ENCODE measurements at regions not wholly inside any gene's neighbourhood (a gene's known extent, or its start where the extent isn't known, plus 50 kb on each side); places are given as distances from the start of the nearest gene placed in this dataset.

DNA sequence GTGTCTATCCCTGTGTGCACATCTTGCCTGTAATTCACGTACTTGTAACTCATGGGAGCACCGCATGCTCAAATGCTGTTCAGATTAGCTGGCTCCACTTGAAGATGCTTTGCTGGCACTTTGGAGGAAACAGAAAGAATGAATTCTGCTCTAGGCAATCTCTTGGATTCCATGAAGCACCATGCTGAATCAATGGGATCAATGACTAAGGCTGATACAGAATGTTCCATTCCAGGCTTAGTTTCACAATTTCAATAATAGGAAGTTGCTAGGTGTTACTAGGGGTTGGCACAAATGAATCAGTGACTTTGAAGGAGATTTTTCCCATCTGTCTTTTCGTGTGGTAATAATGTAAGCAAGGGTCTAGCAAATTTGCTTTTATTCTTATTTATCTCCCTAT is 328.8 kb downstream of the OSR1 start:
- Histone ChIP-seq H3K9me3 (no peaks in the 10 kb centered on the region), H3K27me3 (no peaks in the 10 kb centered on the region), H3K27ac (no peak overlapping the region), H3K36me3 (no peaks in the 10 kb centered on the region), H3K4me3 (replicated peaks in 1 of 3) (no peak overlapping the region), H3K4me1 (no peaks in the 10 kb centered on the region)
- 92 to 97% methylated on average over 3 of the region's 3 CpGs for WGBS, 2 donors
- intact Hi-C loops (cut with DNase I), result no loop called here
- TF ChIP-seq, protein P1, sequence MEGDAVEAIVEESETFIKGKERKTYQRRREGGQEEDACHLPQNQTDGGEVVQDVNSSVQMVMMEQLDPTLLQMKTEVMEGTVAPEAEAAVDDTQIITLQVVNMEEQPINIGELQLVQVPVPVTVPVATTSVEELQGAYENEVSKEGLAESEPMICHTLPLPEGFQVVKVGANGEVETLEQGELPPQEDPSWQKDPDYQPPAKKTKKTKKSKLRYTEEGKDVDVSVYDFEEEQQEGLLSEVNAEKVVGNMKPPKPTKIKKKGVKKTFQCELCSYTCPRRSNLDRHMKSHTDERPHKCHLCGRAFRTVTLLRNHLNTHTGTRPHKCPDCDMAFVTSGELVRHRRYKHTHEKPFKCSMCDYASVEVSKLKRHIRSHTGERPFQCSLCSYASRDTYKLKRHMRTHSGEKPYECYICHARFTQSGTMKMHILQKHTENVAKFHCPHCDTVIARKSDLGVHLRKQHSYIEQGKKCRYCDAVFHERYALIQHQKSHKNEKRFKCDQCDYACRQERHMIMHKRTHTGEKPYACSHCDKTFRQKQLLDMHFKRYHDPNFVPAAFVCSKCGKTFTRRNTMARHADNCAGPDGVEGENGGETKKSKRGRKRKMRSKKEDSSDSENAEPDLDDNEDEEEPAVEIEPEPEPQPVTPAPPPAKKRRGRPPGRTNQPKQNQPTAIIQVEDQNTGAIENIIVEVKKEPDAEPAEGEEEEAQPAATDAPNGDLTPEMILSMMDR (IDR thresholded peaks at IDR 0.05), result no peak
- DNase-seq, result no peak

DNA sequence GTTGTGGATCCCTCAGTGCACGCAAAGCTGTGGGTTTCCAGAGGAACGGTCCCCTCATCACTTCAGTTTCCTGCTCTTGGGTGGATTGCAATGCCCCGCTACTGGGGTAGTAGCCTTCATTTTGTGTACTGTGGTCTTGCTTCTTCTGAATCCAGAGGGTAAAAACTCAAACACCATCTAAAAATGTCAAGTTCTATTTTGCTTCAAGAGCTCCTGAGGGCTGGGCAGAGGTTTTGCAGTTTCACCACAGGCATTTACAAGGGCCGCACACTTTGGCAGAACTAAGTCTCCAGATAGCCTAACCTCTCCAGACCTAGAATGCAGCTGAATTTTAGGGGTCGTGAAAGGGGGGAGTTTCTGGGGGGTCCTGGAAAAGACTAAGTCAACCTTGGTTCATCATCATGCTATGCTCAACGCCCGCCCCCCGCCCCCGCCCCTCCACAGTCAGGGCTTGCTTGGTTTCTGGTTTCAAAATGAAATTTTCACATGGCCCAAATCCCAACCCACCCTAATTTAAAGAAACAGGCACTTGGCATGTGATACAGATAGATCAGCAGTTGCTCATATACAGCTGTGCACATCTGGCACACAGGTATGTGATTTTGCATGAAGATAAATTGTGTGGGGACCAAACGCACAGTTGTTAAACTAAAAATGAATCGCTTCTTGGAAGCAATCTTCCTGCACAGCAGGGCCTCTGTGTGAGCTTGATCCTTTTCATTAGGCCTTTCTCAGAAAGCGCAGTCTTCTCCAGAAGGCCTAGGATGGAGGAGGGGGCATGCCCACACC is 329.6 kb downstream of the OSR1 start:
- DNase-seq, result no peak
- Histone ChIP-seq H3K4me3 (replicated peaks in 1 of 3) (no peak overlapping the region), H3K27ac (no peak overlapping the region), H3K36me3 (no peaks in the 10 kb centered on the region), H3K4me1 (no peaks in the 10 kb centered on the region), H3K27me3 (no peaks in the 10 kb centered on the region), H3K9me3 (no peaks in the 10 kb centered on the region)
- TF ChIP-seq POLR2A (IDR thresholded peaks at IDR 0.05), result no peak
- TF ChIP-seq, protein P1 (IDR thresholded peaks at IDR 0.05), result no peak
- intact Hi-C loops (cut with DNase I), result no loop called here
- 83 to 93% methylated on average over 12 of the region's 12 CpGs for WGBS, 2 donors

DNA sequence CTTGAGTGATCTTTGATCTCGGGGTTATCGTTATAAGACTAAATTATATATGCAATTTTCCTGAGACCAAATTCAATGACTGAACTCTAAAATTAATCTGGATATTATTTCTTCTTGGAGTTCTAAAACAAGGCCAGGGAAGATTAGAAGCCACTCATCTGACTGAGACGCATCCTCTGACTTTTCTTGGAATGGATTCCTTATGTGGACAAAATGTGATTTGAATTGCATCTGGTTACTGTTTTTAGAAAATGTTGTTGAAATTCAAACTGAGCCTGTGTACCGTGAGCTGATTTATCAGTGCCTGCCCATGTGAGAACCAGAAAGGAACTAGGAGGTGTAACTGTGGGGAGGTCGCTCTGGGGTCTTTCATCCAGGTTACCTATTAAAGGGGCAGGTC is 330.8 kb downstream of the OSR1 start:
- DNase-seq, result no peak
- Histone ChIP-seq H3K36me3 (no peaks in the 10 kb centered on the region), H3K9me3 (no peaks in the 10 kb centered on the region), H3K27ac (no peak overlapping the region), H3K4me1 (no peaks in the 10 kb centered on the region), H3K27me3 (no peaks in the 10 kb centered on the region), H3K4me3 (replicated peaks in 1 of 3) (no peak overlapping the region)
- 88 to 90% methylated on average over 5 of the region's 5 CpGs for WGBS, 2 donors
- TF ChIP-seq, protein P1 (IDR thresholded peaks at IDR 0.05), result no peak
- no peak for TF ChIP-seq POLR2A (IDR thresholded peaks at IDR 0.05)
- intact Hi-C loops (cut with DNase I), result no loop called here

DNA sequence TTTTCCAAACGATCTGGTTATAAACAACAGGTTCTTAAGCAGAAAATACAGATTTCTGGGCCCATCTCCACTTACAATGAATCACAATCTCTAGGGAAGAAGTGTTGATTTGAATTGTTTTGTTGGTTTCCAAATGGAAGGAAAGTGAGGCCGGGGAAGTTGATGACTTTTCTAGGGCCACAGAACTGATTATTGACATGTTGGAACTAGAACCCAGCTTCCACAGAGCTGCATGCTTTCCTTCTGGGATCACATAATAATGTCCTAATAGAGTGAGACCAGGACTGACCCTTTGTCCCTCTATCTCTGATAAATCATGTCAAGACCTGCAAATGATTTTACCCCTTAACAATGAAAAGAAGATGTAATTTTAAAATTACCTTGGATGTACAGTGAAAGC is 332.2 kb downstream of the OSR1 start:
- 76 to 83% methylated on average over 2 of the region's 2 CpGs for whole genome bisulfite sequencing, 2 donors
- intact Hi-C loops (cut with DNase I), result no loop called here
- H3K9me3 ChIP-seq, result no peaks in the 10 kb centered on the region
- H3K27me3 ChIP-seq, result no peaks in the 10 kb centered on the region
- TF ChIP-seq, protein P1 (IDR thresholded peaks at IDR 0.05), result no peak
- TF ChIP-seq POLR2A (IDR thresholded peaks at IDR 0.05), result no peak
- no peak overlapping the region for H3K4me3 ChIP-seq (replicated peaks in 1 of 3)
- no peak for DNase-seq
- no peaks in the 10 kb centered on the region for H3K36me3 ChIP-seq
- H3K27ac ChIP-seq, result no peak overlapping the region
- no peaks in the 10 kb centered on the region for H3K4me1 ChIP-seq

DNA sequence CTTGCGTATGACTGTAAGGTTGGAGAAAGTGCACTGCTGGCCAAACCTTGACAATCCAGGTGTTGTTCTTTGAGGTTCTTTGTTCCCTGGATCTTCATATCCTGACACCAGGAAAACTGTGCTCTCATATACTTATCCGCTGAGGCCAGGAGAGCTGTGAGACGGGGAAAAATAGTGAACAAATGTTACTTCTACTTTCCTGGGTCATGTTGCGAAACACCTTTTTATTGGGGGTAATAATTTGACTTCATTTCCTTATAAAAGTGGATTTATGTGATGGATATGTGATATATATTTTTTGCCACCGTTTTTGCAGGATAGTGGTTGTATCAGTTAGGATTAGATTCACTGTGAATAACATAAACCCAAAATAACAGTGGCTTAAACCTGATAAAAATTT is 336.1 kb downstream of the OSR1 start:
- Histone ChIP-seq H3K4me3 (replicated peaks in 1 of 3) (no peak overlapping the region), H3K27me3 (no peaks in the 10 kb centered on the region), H3K27ac (no peak overlapping the region), H3K4me1 (peaks cover 9 to 18% of the 10 kb centered on the region in 2 donors), H3K36me3 (no peaks in the 10 kb centered on the region), H3K9me3 (no peaks in the 10 kb centered on the region)
- TF ChIP-seq, protein P1 (IDR thresholded peaks at IDR 0.05), result no peak
- TF ChIP-seq POLR2A (IDR thresholded peaks at IDR 0.05), result no peak
- intact Hi-C loops (cut with DNase I), result no loop called here
- 93 to 96% methylated on average over 5 of the region's 5 CpGs for WGBS, 2 donors
- DNase-seq, result no peak

Measured in thyroid gland (tissue), 4 donors.